Fibroblast of the aortic adventitia (primary cell): ENCODE measurements at regions not wholly inside any gene's neighbourhood (a gene's known extent, or its start where the extent isn't known, plus 50 kb on each side); places are given as distances from the start of the nearest gene placed in this dataset.

Experiments
- DNase-seq: peaks from one replicate; pipeline ENCODE4 v3.0.0-alpha.2; 2010; ENCODE audit warnings: low read depth
- H3K4me3 ChIP-seq: 2 replicates; pipeline ENCODE4 v1.5.1; 2011; ENCODE audit warnings: low read depth, mild to moderate bottlenecking, control low read depth, low read length, moderate library complexity
- TF ChIP-seq, protein P1 (sequence below): IDR thresholded peaks from 2 replicates; pipeline ENCODE4 v1.5.1; 2011; ENCODE audit warnings: mild to moderate bottlenecking, low read length, control low read depth, inconsistent platforms; ENCODE audit not compliant: insufficient read depth

DNA sequence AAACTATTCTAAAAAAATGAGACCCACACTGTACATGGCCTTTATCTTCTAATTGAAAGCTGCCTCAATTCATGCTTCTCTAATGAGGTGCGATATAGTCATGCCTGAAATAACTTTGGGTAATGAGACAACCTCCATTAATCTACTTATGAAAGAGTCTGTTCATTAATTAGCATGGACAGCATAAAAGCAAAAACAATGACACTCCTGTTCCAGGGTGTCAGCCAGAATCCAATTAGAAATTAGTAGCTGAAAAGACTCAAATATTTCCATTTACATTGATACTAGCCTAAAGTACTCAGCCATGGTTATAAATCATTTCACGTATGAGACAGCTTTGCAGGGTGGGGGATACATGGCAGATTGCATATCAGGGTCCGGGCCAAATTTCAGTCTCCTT is 288.7 kb downstream of the AKAIN1 start:
- no peak overlapping the region for H3K4me3 ChIP-seq
- TF ChIP-seq, protein P1, sequence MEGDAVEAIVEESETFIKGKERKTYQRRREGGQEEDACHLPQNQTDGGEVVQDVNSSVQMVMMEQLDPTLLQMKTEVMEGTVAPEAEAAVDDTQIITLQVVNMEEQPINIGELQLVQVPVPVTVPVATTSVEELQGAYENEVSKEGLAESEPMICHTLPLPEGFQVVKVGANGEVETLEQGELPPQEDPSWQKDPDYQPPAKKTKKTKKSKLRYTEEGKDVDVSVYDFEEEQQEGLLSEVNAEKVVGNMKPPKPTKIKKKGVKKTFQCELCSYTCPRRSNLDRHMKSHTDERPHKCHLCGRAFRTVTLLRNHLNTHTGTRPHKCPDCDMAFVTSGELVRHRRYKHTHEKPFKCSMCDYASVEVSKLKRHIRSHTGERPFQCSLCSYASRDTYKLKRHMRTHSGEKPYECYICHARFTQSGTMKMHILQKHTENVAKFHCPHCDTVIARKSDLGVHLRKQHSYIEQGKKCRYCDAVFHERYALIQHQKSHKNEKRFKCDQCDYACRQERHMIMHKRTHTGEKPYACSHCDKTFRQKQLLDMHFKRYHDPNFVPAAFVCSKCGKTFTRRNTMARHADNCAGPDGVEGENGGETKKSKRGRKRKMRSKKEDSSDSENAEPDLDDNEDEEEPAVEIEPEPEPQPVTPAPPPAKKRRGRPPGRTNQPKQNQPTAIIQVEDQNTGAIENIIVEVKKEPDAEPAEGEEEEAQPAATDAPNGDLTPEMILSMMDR = no peak
- DNase-seq = no peak

DNA sequence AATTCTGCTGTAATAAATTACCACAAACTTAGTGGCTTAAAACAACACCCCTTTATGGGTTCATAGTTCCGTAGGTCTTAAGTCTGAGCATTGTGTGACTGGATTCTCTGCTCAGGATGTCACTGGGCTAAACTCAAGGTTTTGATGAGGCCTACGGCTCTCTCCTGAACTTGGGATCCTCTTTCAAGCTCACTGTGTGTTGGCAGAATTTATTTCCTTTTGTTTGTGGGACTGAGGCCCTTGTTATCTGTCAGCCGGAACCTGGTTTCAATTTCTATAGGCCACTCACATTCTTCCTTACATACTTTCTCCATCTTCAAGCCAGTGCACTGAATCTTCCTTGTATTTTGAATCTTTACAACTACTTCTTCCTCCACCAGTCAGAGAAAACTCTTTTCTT is 290.2 kb downstream of the AKAIN1 start:
- H3K4me3 ChIP-seq = no peak overlapping the region
- TF ChIP-seq, protein P1 = no peak
- DNase-seq = no peak

GRCh38 chr18:4888251-4889040 is 308.6 kb downstream of the AKAIN1 start:
- no peak overlapping the region for H3K4me3 ChIP-seq
- TF ChIP-seq, protein P1 = no peak
- DNase-seq = no peak

- no peak for DNase-seq
- TF ChIP-seq, protein P1 = no peak
These were observed 318.6 kb downstream of the AKAIN1 start for GRCh38 chr18:4878480-4878879.

DNA sequence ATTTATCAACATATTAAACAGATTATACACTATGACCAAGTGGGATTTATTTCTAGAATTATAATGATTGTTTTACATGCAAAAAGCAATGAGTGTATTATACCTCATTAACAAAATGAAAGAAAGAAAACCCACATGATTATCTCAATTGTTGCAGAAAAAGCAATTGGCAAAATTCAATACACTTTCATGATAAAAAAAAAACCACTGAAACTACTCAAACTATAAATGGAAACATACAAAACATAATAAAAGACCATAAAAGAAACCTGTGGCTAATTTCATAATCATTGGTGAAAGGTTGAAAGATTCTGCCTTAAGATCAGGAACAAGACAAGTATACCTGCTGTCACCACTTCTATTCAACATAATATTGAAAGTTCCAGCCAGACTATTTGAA is 325.9 kb downstream of the AKAIN1 start:
- no peak overlapping the region for H3K4me3 ChIP-seq
- TF ChIP-seq, protein P1 = no peak
- no peak for DNase-seq

More at GRCh38 chr18:4878480-4878879, 318.6 kb downstream of the AKAIN1 start:
- H3K4me3 ChIP-seq = no peak overlapping the region

DNA sequence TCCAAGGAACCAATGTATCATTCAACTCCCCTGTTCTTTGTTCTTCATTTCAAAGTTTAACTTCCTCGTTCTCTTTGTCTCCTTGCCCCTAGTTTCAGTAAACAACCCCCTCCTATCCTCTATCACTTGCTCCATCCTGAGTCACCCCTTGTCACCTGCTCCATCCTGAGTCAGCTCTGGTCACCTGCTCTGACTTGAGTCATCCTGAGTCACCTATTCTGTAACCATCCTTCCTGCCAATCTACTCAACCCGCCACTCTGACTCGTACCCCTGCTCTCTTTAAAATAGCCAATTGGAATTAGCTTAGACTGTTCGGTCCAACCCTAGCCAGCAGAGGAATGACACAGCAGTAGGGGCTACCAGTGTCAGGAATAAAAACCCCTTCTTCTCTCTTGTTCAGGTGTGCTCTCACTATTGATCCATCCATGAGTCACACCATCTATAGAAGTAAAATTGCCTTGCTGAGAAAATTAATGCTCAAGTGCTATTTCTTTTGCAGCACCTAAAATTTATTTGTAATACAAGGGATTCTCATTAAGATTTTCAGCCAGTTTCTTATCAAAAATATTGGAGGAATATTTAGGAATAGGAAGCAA is 326.8 kb downstream of the AKAIN1 start:
- no peak overlapping the region for H3K4me3 ChIP-seq
- TF ChIP-seq, protein P1 = no peak
- no peak for DNase-seq
